Limb (tissue), 2 donors: ENCODE measurements at regions not wholly inside any gene's neighbourhood (a gene's known extent, or its start where the extent isn't known, plus 50 kb on each side); places are given as distances from the start of the nearest gene placed in this dataset.
A peak's percentile ranks its signal among the peaks of the same experiment; 100 is the strongest.
"Not testable (repeated sequence)": the region's sequence is repeated elsewhere in the genome, so short reads cannot be mapped to it uniquely, and the experiment has no call there.

Experiments
- DNase-seq, 2 donors: peaks; one replicate each; pipeline ENCODE4 v3.0.0-alpha.2; 2016; ENCODE audit errors: extremely low spot score in 2 of 2

GRCh38 chr12:68984796-68985573, 52.0 kb upstream of the CPM start:
- DNase-seq, result no peak

- not testable (repeated sequence) for DNase-seq
Measured at GRCh38 chr12:68997526-68997925, 64.6 kb upstream of the CPM start.

GRCh38 chr12:68998041-68998440, 65.1 kb upstream of the CPM start:
- no peak for DNase-seq

- DNase-seq, result no peak
Measured at GRCh38 chr12:69000074-69000473, 67.1 kb upstream of the CPM start.

- no peak for DNase-seq
Measured at GRCh38 chr12:69000540-69001243, 67.7 kb upstream of the CPM start.

- DNase-seq, result no peak
Measured at GRCh38 chr12:69001251-69001650, 68.3 kb upstream of the CPM start.

GRCh38 chr12:69002969-69003368, 70.0 kb upstream of the CPM start:
- no peak for DNase-seq

GRCh38 chr12:69003991-69004390, 71.0 kb upstream of the CPM start:
- no peak for DNase-seq

- DNase-seq, result peak; percentile 58 to 78
Measured at GRCh38 chr12:69007101-69007854, 74.3 kb upstream of the CPM start.

GRCh38 chr12:69007855-69008351, 74.9 kb upstream of the CPM start:
- DNase-seq, result peak in 1 of 2 donors; percentile 22

- DNase-seq, result no peak
Measured at GRCh38 chr12:69008520-69008919, 75.5 kb upstream of the CPM start.

- no peak for DNase-seq
Measured at GRCh38 chr12:69014047-69014446, 81.1 kb upstream of the CPM start.

GRCh38 chr12:69015017-69015416, 82.0 kb upstream of the CPM start:
- DNase-seq, result no peak

- DNase-seq, result no peak
Measured at GRCh38 chr12:69015831-69016230, 82.9 kb upstream of the CPM start.

- DNase-seq, result no peak
Measured at GRCh38 chr12:69019082-69019481, 86.1 kb upstream of the CPM start.

GRCh38 chr12:69019910-69020309, 86.9 kb upstream of the CPM start:
- no peak for DNase-seq

- no peak for DNase-seq
Measured at GRCh38 chr12:69022674-69023073, 89.7 kb upstream of the CPM start.

- DNase-seq, result no peak
Measured at GRCh38 chr12:69023840-69024239, 90.9 kb upstream of the CPM start.

GRCh38 chr12:69024413-69024812, 91.4 kb upstream of the CPM start:
- DNase-seq, result no peak

- no peak for DNase-seq
Measured at GRCh38 chr12:69024907-69025306, 91.9 kb upstream of the CPM start.

GRCh38 chr12:69026336-69026735, 93.4 kb upstream of the CPM start:
- no peak for DNase-seq

- DNase-seq, result no peak
Measured at GRCh38 chr12:69027411-69027881, 94.5 kb upstream of the CPM start.
